Lower leg skin (tissue), 3 donors: ENCODE measurements at regions not wholly inside any gene's neighbourhood (a gene's known extent, or its start where the extent isn't known, plus 50 kb on each side); places are given as distances from the start of the nearest gene placed in this dataset.

ENCODE experiments used
- POLR2A ChIP-seq, 2 donors: fragments of 450-650 bp; IDR thresholded peaks; one replicate each; pipeline ENCODE4 v1.6.1; 2016 to 2017; ENCODE audit warnings: antibody characterized with exemption in 2 of 2, mild to moderate bottlenecking in 1 of 2, moderate library complexity in 1 of 2
- TF ChIP-seq, protein P1 (sequence below), 3 donors: fragments of 450-650 bp; IDR thresholded peaks; one replicate each; pipeline ENCODE4 v1.5.1; 2016; ENCODE audit warnings: antibody characterized with exemption in 3 of 3, mild to moderate bottlenecking in 3 of 3, moderate library complexity in 2 of 3

DNA sequence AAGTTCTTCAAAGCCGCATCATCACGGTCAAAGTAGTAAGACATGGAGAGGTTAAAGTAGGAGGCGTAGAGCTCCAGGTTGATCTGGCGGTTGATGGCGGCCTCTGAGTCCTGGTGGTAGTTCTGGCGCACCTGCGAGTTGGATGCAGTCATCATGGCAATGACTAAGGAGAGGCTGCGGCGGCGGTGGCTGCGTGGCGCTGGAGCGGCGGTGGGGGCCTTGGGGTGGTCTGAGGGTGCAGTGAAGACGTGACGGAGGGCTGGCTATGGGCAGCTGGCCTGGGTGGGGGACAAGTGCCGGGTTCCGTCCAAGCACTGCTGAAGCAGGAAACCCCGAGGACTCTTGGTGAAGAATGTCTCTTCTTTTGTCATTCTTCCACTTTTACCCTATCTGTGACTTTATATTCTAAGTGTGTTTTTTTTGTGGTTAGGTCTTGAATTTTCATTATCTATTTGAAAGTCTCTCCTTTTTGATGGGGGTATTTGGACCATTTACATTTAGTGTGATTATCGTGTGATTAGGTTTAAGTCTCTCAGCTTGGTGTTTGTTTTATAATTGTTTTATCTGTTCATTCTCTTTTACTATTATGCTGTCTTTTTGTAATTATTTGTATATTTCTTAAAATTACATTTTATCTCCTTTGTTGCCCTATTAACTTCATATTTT is 94.6 kb downstream of the TFAP2B start:
- TF ChIP-seq, protein P1, sequence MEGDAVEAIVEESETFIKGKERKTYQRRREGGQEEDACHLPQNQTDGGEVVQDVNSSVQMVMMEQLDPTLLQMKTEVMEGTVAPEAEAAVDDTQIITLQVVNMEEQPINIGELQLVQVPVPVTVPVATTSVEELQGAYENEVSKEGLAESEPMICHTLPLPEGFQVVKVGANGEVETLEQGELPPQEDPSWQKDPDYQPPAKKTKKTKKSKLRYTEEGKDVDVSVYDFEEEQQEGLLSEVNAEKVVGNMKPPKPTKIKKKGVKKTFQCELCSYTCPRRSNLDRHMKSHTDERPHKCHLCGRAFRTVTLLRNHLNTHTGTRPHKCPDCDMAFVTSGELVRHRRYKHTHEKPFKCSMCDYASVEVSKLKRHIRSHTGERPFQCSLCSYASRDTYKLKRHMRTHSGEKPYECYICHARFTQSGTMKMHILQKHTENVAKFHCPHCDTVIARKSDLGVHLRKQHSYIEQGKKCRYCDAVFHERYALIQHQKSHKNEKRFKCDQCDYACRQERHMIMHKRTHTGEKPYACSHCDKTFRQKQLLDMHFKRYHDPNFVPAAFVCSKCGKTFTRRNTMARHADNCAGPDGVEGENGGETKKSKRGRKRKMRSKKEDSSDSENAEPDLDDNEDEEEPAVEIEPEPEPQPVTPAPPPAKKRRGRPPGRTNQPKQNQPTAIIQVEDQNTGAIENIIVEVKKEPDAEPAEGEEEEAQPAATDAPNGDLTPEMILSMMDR (IDR thresholded peaks at IDR 0.05): no peak
- TF ChIP-seq POLR2A (IDR thresholded peaks at IDR 0.05): no peak
